Stimulated activated CD4-positive, alpha-beta T cell treated with anti-CD3 and anti-CD28 coated beads, Interleukin-1b, Interleukin-23, amount 100 ng/mL, for 4 hours (primary cell): ENCODE measurements at regions not wholly inside any gene's neighbourhood (a gene's known extent, or its start where the extent isn't known, plus 50 kb on each side); places are given as distances from the start of the nearest gene placed in this dataset.

Source experiments
- DNase-seq, 2 donors: peaks; one replicate each; pipeline ENCODE4 v3.0.0-alpha.2; 2020; ENCODE audit warnings: low read depth in 2 of 2

GRCh38 chr7:67683628-67684027, 687.0 kb downstream of the TYW1 start:
- DNase-seq = no peak

DNA sequence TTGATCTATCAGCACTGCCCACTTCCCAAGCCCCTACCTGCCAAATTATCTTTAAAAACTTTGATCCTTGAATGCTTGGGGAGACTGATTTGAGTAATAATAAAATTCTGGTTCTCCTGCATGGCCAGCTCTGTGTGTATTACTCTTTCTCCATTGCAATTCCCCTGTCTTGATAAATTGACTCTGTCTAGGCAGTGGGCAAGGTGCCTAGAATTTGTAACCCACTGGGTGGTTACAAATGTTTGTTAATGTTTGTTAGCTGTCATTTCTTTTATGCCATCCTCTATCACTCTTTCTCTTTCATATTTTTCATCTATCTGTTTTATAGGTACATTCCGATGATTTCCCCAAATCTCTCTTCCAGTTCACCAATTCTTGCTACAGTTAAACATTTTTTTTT, 694.1 kb downstream of the TYW1 start:
- no peak for DNase-seq

GRCh38 chr7:67692425-67692824, 695.8 kb downstream of the TYW1 start:
- no peak for DNase-seq

DNA sequence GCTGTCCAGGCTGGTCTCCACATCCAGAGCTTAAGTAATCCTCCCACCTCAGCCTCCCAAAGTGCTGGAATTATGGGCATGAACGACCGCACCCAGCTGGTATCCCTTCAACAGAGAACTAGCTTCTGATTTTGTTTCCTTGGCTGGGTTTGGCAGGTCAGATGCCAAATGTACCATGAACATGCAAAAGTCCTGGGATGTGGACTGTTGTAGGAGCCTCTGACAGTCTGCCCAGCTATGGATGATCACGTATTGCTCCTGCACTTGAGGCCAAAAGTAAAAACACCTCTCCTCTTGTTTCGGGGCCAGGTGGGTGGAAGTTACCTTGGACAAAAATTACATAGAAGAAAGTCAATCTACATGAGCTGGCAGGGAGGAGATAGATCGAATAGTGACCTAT, 699.5 kb downstream of the TYW1 start:
- DNase-seq = no peak

DNA sequence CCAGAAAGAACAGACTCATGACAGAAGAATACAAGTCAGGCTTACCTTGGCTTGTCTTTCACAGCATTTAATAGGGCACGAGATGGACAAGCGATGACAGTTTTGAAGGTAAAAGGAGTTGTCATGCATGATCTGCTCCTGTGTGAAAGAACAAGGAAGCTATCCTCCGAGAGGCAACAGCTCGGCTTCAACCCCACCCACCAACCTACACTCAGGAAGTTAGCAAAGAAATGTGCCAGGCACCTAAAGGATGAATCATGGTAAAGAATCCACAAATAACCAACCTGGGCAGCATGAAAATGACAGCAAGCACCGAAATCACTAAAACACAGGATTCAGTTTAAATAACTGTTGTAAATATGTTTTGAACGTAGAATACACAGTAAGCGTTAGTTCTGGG, 700.2 kb downstream of the TYW1 start:
- no peak for DNase-seq

DNA sequence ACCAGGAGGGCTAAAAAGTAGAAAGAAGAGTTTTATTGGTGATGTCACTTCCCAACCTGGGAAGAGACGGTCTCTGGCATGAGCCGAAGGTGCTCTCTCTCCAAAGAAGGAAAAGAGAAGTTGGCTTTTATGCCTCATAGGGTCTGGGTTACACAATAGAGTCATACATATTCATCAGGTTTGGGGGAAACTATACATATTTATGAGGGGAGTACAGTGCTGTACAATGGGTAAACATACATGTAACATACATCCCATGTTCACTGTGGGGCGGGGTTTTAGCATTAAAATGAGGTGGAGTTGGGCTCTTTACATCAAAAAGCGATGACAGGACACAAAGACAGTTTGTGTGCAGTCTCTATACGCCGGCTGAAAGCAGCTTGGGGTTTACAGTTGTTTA, 701.7 kb downstream of the TYW1 start:
- DNase-seq = no peak

DNA sequence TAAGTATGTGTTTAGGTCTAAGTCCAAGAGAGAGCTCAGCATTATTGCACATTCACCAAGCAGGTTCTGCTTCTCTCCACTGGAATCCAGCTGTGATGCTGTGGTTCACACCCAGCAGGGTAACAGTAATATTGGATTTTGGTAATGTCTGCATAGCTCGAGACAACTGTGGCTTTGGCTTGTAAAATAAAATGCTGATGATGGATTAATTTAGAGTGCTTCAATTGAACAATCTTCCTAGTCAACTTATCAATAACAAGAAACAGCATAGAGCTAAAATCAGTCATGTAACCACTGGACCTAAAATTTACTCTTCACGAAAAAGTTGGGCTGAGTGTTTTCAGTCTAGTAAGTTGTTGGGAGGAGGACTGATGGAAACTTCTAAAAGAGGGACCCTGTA, 709.2 kb downstream of the TYW1 start:
- no peak for DNase-seq

GRCh38 chr7:67711706-67712105, 715.1 kb downstream of the TYW1 start:
- no peak for DNase-seq

GRCh38 chr7:67713451-67714056, 716.9 kb downstream of the TYW1 start:
- no peak for DNase-seq

GRCh38 chr7:67716729-67717128, 720.1 kb downstream of the TYW1 start:
- DNase-seq = no peak

GRCh38 chr7:67723591-67723990, 727.0 kb downstream of the TYW1 start:
- no peak for DNase-seq

GRCh38 chr7:67724435-67724834, 727.8 kb downstream of the TYW1 start:
- DNase-seq = no peak

- no peak for DNase-seq
Observed at GRCh38 chr7:67724955-67725354, 728.3 kb downstream of the TYW1 start.

- DNase-seq = no peak
Observed at GRCh38 chr7:67725423-67725822, 728.8 kb downstream of the TYW1 start.

DNA sequence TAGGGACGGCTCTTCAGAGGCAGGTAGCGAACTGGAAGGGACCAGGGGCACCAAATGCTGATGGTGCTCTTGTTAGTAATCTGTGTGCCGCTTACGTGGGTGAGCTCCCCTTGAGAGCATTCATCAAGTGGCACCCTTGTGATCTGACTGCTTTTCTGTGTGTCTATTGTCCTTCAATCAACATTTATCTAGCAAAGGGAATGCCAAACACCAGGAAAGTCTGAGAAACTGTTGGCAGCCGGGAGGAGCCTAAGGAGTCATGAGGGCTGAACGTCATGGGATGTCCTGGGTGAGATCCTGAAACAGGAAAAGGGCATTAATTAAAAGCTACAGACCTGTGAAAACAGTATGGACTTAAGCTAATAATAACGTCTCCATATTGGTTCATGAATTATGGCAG, 733.1 kb downstream of the TYW1 start:
- DNase-seq = no peak

DNA sequence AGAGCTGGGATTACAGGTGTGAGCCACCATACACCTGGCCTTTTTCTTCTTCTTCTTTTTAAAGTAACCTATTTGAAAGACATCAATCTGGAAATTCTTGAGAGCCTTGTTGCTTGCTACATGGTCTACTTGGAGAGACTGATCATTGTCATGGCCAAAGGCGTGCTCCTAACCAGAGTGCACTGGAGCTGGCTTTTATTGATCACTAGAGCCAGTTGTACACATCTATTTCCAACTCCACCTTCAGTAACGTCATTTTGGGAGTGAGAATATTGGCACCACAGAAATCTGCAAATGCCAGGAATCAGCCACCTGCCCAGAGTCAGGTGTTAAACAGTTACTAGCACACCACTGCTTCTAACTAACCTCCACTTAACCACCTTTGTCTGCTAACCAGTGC, 735.1 kb downstream of the TYW1 start:
- no peak for DNase-seq

DNA sequence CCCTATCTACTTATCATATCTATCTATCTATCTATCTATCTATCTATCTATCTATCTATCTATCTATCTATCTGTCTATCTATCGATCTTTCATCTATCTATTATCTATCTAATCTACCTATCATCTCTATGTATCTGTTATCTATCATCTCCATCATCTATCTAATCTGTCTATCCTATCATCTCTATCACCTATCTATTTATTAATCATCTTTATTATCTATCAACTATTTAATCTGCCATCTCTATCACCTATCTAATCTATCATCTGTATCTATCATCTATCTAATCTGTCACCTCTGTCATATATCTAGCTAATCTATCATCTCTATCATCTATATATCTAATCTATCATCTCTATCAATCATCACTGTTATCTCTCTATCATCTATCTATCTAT, 736.3 kb downstream of the TYW1 start:
- no peak for DNase-seq

DNA sequence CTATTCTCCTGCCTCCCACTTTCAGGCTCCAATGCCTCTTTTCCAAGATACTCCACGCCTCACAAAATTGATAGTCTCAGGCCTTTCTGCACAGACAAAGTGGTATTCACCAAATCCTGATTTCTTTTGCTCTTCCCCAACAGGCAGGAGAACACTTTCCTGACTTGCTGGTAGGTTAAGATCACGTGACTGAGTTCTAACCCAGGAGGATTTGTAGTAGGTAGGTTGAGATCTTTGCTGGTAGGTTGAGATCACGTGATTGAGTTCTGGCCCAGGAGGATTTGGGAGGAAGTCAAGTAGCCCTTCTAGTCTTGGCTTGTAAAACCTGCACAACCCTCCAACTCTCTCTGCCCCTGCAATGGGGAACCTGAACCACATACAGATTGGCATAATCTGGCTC, 741.5 kb downstream of the TYW1 start:
- DNase-seq = no peak

DNA sequence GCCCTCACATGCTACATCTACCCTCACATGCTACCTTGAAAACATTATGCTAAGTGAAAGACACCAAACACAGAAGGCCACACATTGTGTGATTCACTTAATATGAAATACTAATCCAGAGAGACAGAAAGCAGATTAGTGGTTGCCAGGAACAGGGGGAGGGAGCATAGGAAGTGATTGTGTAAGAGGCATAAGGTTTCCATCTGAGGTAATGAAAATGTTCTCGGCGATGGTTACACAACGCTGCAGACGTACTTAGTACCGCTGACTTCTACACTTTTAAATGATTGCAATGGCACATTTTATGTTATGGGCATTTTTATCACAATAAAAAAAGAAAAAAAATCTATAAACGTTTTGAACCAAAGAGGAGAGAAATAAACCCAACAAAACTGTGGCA, 742.3 kb downstream of the TYW1 start:
- DNase-seq = no peak

GRCh38 chr7:67743501-67743900, 746.9 kb downstream of the TYW1 start:
- DNase-seq = no peak

- no peak for DNase-seq
Observed at GRCh38 chr7:67752227-67752626, 755.6 kb downstream of the TYW1 start.

DNA sequence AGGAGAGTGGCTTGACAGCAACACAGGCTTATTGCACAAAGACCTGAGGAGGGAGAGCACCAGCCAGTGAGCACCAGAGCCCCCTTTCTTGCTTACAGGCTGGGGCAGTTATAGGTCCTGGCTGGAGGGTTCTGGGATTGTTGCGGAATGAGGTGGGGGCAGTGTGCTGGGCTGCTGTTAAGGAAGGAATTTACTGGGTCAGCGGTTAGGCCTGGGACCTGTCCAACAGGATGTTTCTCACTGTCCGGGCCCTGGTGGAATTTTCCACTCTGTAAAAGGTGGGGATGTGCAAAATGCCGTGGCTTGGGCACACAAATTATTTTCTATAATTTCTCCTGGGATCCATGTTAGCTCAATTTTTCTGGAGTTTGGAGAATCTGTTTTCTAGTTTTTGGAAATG, 757.3 kb downstream of the TYW1 start:
- DNase-seq = no peak

- no peak for DNase-seq
Observed at GRCh38 chr7:67754651-67755050, 758.0 kb downstream of the TYW1 start.

- no peak for DNase-seq
Observed at GRCh38 chr7:67758551-67758950, 761.9 kb downstream of the TYW1 start.

GRCh38 chr7:67760971-67761370, 764.3 kb downstream of the TYW1 start:
- no peak for DNase-seq
